ENCODE measurements at regions not wholly inside any gene's neighbourhood (a gene's known extent, or its start where the extent isn't known, plus 50 kb on each side); places are given as distances from the start of the nearest gene placed in this dataset.
A peak's percentile ranks its signal among the peaks of the same experiment; 100 is the strongest.

DNA sequence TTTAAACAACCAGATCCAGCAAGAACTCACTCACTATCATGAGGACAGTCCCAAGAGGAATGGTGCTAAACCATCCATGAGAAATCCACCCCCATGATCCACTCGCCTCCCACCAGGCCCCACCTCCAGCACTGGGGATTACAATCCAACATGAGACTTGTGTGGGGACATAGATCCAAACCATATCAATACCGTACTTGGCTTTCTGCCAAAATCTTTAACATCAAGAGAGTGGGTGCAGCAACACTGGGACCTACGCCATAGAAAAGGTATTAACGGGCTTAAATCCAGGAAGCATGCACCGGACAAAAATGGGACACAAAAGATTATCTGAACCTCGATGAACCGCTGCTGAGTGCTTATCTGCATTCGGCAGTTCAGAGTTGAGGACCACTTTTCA, 322.3 kb upstream of the ARID1B start:
- TF ChIP-seq JUND (IDR thresholded peaks at IDR 0.05; ENCODE audit: low read depth), result no peak
- in situ Hi-C loops (cut with HindIII; ENCODE audit: low pct_unique_long_range_greater_than_20kb, low sequenced_read_pairs), result no loop called here
- DNase-seq (ENCODE audit: low read depth in 1 of 2, low spot score in 1 of 2), result no peak

DNA sequence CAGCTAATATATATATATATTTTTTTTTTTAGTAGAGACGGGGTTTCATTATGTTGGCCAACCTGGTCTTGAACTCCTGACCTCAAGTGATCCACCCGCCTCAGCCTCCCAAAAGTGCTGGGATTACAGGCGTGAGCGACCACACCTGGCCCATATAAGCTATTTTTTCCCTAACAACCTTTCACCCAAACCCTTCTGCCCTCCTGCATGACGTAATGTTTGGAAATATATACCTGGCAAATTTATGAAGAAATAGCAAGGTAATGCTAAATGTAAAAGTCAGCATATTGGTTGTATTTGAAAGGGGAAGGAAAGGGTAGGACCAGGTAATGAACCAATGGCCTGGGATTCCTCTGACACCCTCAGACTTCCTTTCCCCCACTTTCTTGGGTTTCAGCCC, 325.5 kb upstream of the ARID1B start:
- in situ Hi-C loops (cut with HindIII; ENCODE audit: low pct_unique_long_range_greater_than_20kb, low sequenced_read_pairs), result no loop called here
- no peak for DNase-seq (ENCODE audit: low read depth in 1 of 2, low spot score in 1 of 2)
- TF ChIP-seq JUND (IDR thresholded peaks at IDR 0.05; ENCODE audit: low read depth), result no peak

DNA sequence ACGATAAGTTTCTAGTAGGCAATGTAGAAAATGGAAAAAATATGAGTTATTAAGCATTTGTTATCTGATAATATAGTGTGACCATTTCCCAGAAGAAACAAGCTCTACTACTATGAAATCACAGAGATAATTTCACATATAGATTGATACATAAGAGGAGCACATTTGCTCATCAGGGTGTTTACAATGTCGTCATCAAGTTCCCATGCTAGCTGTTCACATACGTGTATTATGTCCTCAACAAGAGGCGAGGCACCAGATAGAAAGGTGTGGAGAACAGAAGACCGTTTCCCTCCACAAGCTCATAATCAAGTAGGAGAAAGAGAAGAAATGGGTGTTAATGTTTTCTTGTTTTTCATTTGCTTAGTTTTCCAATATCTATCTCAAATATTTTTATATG, 326.1 kb upstream of the ARID1B start:
- no peak for DNase-seq (ENCODE audit: low read depth in 1 of 2, low spot score in 1 of 2)
- no peak for TF ChIP-seq JUND (IDR thresholded peaks at IDR 0.05; ENCODE audit: low read depth)
- in situ Hi-C loops (cut with HindIII; ENCODE audit: low pct_unique_long_range_greater_than_20kb, low sequenced_read_pairs), result no loop called here

DNA sequence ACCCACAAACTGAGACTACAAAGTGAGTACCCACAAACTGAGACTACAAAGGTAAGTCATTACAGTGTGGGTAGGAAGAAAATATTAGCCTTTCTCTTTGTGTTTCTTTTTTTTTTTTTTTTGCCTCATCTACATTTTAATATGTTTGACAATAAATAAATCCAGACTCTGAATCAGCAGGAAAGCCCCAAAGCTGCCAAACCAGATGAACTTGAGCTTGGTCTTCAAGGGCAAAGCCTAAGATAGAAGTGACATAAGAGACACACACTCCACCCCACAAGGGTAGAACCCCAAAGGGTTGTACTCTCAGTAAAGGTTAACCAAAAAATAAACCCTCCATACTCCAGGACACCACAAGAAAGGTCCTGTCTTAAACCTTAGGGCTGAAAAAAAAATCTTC, 326.8 kb upstream of the ARID1B start:
- TF ChIP-seq JUND (IDR thresholded peaks at IDR 0.05; ENCODE audit: low read depth), result no peak
- in situ Hi-C loops (cut with HindIII; ENCODE audit: low pct_unique_long_range_greater_than_20kb, low sequenced_read_pairs), result no loop called here
- DNase-seq (ENCODE audit: low read depth in 1 of 2, low spot score in 1 of 2), result no peak

DNA sequence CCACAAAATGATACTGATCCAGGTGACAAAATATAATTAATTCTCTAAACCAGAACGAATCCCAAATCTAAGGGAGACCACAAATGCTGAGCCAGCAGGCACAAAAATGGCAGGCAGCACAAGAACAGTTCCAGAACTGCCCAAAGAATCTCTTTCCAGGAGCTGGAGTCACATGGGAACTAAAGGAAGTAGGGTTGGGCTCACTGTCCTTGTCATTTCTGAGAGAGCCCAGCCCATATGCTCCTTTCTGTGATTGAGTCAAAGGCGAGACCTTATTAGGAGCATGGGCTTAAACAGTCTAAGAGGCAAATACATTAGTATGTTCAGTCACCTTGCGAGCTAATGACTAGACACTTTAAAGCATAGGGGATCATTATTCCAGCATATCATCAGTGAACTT, 327.6 kb upstream of the ARID1B start:
- no peak for TF ChIP-seq JUND (IDR thresholded peaks at IDR 0.05; ENCODE audit: low read depth)
- no peak for DNase-seq (ENCODE audit: low read depth in 1 of 2, low spot score in 1 of 2)

DNA sequence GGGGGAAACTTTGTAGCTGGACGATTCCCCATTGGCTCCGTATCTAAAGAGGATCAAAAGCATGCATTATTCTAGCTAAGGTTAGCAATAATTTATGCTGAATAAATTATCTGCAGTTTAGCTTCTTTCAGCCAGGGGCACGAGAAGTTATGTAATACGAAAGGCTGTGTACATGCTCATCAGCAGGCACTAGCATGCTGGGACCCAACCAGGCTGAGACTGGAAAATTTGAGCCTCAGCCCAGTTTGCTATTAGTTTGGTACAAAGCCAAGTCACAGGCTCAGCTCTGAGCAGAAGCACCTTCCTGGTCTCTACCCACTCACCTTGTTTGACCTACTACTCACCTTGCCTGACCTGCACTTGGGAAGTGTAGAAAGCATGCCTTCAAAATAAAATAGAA, 328.1 kb upstream of the ARID1B start:
- in situ Hi-C loops (cut with HindIII; ENCODE audit: low pct_unique_long_range_greater_than_20kb, low sequenced_read_pairs), result no loop called here
- no peak for DNase-seq (ENCODE audit: low read depth in 1 of 2, low spot score in 1 of 2)
- no peak for TF ChIP-seq JUND (IDR thresholded peaks at IDR 0.05; ENCODE audit: low read depth)

More for the DNA sequence above, 327.6 kb upstream of the ARID1B start:
- in situ Hi-C loops (cut with HindIII; ENCODE audit: low pct_unique_long_range_greater_than_20kb, low sequenced_read_pairs), result no loop called here

DNA sequence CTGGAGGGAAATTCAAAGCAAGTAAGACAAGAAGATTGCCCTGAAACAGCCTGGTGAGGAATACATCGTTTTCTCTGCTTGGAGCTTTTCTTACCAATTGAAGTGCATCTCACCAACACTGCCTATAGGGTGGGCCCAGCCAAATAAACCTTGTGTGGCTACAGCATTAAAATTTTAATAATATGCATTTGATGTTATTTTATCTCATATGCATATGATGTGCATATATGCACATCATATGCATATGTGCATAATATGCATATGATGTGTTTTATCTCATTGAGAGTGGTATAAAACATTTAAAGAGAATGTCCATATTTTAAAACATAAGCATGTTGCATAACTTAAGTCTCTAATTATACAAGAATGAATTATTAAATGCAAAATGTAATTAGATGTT, 328.6 kb upstream of the ARID1B start:
- TF ChIP-seq JUND (IDR thresholded peaks at IDR 0.05; ENCODE audit: low read depth), result no peak
- no peak for DNase-seq (ENCODE audit: low read depth in 1 of 2, low spot score in 1 of 2)
- in situ Hi-C loops (cut with HindIII; ENCODE audit: low pct_unique_long_range_greater_than_20kb, low sequenced_read_pairs), result no loop called here

DNA sequence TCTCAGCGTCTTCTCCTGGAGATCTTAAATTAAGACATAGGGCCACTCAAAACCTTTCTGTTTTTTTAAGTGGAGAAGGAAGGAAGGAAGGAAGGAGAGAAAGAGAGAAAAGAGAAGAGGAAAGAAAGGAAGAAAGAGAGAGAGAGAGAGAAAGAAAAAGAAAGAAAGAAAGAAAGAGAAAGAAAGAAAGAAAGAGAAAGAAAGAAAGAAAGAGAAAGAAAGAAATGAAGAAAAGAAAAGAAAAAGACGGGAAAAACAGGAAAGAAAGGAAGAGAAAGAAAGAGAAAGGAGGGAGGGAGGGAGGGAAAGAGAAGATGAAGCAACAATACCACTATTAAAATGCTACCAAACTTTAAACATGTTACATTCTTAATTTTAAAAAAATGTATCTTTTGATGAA, 336.5 kb upstream of the ARID1B start:
- no peak for DNase-seq (ENCODE audit: low read depth in 1 of 2, low spot score in 1 of 2)
- TF ChIP-seq JUND (IDR thresholded peaks at IDR 0.05; ENCODE audit: low read depth), result no peak
- in situ Hi-C loops (cut with HindIII; ENCODE audit: low pct_unique_long_range_greater_than_20kb, low sequenced_read_pairs), result no loop called here

DNA sequence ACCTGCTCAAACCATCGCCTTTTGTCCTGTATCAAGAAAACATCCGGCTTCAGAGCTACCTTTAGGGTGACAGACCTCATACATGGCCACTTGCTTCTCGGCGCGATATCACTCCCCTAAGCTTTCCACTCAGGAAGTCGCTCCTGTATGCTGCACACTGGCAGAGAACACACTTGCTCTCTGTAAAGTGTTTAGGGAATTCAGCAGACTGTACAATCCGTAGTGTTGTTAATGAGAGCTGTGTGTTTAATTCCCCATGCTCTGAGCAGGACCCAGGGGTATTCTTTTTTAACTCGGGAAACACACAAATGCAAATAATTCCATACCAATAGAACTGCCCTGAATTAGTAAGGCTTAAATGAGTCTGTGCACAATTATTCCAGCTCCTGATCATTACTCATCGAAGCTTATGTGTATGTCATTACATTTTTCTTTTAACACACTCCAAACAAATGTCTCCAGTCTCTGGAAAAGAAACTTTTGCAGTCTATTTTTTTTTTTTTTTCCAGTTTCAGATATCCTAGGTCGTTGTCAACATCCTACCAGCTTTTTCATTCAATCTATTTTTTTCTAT, 338.7 kb upstream of the ARID1B start:
- in situ Hi-C loops (cut with HindIII; ENCODE audit: low pct_unique_long_range_greater_than_20kb, low sequenced_read_pairs), result no loop called here
- TF ChIP-seq JUND (IDR thresholded peaks at IDR 0.05; ENCODE audit: low read depth), result no peak
- no peak for DNase-seq (ENCODE audit: low read depth in 1 of 2, low spot score in 1 of 2)

DNA sequence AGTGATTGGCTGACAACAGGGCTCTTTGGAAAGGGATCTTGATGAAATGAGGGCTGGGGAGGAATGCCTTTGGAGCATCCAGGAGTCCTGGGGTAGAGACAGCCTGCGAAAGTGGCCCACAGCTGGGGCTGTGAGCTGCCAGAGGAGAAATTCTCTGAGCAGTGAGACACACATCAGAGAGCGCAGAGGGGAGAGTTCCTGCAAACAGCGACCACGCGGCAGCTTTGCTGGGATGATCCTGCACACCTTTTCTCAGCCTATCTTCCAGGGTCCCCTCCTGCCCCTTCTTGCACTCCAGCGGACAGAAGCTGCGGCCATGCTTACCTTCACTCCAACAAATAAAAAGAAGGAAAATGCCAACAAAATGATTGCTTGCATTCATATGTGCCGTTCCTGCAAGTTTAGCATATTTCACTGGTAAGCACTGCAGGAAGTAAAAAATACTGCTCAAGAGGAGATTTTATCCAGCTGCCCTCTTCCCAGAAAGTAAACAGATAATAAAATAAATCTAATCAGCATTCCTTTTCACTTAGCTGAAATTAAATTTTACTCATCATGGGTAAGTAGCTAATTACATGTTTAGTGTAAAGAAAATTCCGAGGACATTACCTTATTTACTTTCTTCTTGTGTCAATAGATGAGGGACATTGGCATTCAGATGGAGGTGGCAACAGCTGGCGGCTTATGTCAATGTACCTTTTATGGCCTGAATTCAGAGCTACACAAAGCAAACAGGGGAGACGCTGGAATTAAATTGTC, 339.9 kb upstream of the ARID1B start:
- TF ChIP-seq JUND (IDR thresholded peaks at IDR 0.05; ENCODE audit: low read depth), result peak; percentile 73

DNA sequence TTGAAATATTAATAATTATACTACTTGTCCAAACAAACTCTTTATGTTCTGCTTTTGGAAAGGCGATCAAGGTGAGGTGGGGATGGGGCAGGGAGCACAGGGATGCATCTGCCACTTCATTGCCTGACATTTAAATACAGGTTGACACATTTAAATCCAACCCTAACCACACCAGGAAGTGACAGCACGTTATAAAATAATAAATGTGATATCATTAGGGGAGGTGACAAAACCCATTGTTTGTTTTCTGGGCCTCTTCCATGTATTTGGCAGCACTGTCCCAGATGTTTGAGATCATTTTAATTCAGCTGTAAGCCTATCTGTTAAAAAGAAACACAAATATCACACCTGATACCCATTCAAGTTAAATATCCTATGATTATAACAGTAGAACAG, 342.4 kb upstream of the ARID1B start:
- no peak for DNase-seq (ENCODE audit: low read depth in 1 of 2, low spot score in 1 of 2)
- in situ Hi-C loops (cut with HindIII; ENCODE audit: low pct_unique_long_range_greater_than_20kb, low sequenced_read_pairs), result no loop called here
- TF ChIP-seq JUND (IDR thresholded peaks at IDR 0.05; ENCODE audit: low read depth), result no peak

More for the DNA sequence above, 339.9 kb upstream of the ARID1B start:
- DNase-seq (ENCODE audit: low read depth in 1 of 2, low spot score in 1 of 2), result peak in 1 of 2 experiments; percentile 61
- in situ Hi-C loops (cut with HindIII; ENCODE audit: low pct_unique_long_range_greater_than_20kb, low sequenced_read_pairs), result no loop called here

DNA sequence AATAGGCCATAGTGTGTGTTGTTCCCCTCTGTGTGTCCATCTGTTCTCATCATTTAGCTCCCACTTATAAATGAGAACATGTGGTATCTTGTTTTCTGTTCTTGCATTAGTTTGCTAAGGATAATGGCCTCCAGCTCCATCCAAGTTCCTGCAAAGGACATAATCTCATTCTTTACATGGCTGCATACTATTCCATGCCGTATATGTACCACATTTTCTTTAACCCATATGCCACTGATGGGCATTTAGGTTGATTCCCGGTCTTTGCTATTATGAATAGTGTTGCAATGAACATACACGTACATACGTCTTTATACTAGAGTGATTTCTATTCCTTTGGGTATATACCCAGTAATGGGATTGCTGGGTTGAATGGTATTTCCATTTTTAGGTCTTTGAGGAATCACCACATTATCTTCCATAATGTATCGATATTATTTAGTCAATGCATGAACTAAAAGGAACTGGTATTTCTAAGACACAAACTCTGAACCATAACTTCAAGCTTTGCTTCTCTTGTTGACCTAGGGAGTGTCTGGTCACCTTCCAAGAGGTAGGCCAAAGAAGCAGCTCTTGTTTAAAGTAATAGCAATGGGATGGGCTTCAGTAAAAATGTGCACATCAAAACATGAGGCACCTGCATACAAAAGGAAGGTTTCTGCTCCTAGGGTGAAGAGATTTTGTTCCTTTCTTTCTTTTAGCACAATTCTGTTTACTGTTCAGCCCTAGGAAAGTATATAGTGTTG, 343.0 kb upstream of the ARID1B start:
- no peak for TF ChIP-seq JUND (IDR thresholded peaks at IDR 0.05; ENCODE audit: low read depth)
- in situ Hi-C loops (cut with HindIII; ENCODE audit: low pct_unique_long_range_greater_than_20kb, low sequenced_read_pairs), result no loop called here
- no peak for DNase-seq (ENCODE audit: low read depth in 1 of 2, low spot score in 1 of 2)

DNA sequence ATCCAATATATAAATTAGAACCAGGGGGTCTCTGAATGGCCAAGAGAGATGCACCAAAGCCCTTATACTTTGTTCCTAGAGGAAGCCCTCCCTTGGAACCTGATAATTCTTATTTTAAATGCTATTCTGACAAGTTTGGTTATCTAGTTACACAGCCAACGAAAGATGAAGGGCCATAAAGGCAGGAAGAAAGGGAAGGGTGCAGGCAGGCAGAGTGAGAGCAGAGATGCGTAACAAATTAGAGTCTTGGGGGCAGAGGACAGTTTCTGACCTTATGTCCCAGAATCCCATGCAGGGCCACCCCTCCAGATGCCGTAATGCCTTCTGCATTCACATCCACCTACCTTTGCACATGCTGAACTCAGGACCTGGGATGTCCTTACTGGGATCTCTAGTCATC, 344.6 kb upstream of the ARID1B start:
- no peak for TF ChIP-seq JUND (IDR thresholded peaks at IDR 0.05; ENCODE audit: low read depth)
- DNase-seq (ENCODE audit: low read depth in 1 of 2, low spot score in 1 of 2), result no peak
- in situ Hi-C loops (cut with HindIII; ENCODE audit: low pct_unique_long_range_greater_than_20kb, low sequenced_read_pairs), result no loop called here

Data from T47D (cell line).